Astrocyte (in vitro differentiated cells and primary cell): ENCODE measurements at regions not wholly inside any gene's neighbourhood (a gene's known extent, or its start where the extent isn't known, plus 50 kb on each side); places are given as distances from the start of the nearest gene placed in this dataset.

Experiments used
- DNase-seq: peaks from one replicate; pipeline ENCODE4 v3.0.0-alpha.2; 2010; ENCODE audit warnings: low read depth
- FAIRE-seq: peaks from 2 replicates; lab custom pipeline; 2011; peaks lifted over from hg19 to GRCh38; lab: Jason Lieb, UNC
- H2AFZ ChIP-seq: 2 replicates; pipeline ENCODE4 v1.6.0; 2012; ENCODE audit warnings: low read depth, low read length, inconsistent platforms
- H3K27ac ChIP-seq: 2 replicates; pipeline ENCODE4 v1.5.1; 2011; ENCODE audit warnings: low read depth, low read length, inconsistent platforms
- H3K27me3 ChIP-seq: 2 replicates; pipeline ENCODE4 v1.6.0; 2011; ENCODE audit warnings: low read length, inconsistent platforms; ENCODE audit not compliant: insufficient read depth
- H3K36me3 ChIP-seq: 2 replicates; pipeline ENCODE4 v1.5.1; 2011; ENCODE audit warnings: low read length, inconsistent platforms; ENCODE audit not compliant: insufficient read depth
- H3K4me1 ChIP-seq: 2 replicates; pipeline ENCODE4 v1.5.1; 2011; ENCODE audit warnings: low read length, inconsistent platforms; ENCODE audit not compliant: insufficient read depth
- H3K4me2 ChIP-seq: 2 replicates; pipeline ENCODE4 v1.6.0; 2012; ENCODE audit warnings: low read length, inconsistent platforms
- H3K4me3 ChIP-seq: 2 replicates; pipeline ENCODE4 v1.5.1; 2011; ENCODE audit warnings: low read depth, mild to moderate bottlenecking, low read length, inconsistent platforms; ENCODE audit not compliant: insufficient read depth
- H3K79me2 ChIP-seq: 2 replicates; pipeline ENCODE4 v1.6.0; 2012; ENCODE audit warnings: mild to moderate bottlenecking, low read length, inconsistent platforms; ENCODE audit not compliant: insufficient read depth
- H3K9ac ChIP-seq: 2 replicates; pipeline ENCODE4 v1.6.0; 2012; ENCODE audit warnings: mild to moderate bottlenecking, low read length, inconsistent platforms
- H3K9me3 ChIP-seq: 2 replicates; pipeline ENCODE4 v1.5.1; 2012; ENCODE audit warnings: low read depth, mild to moderate bottlenecking, low read length, inconsistent platforms; ENCODE audit not compliant: insufficient read depth
- H4K20me1 ChIP-seq: 2 replicates; pipeline ENCODE4 v1.6.0; 2012; ENCODE audit warnings: low read length, inconsistent platforms; ENCODE audit not compliant: insufficient read depth
- H3K27ac Mint-ChIP-seq: one replicate; pipeline ENCODE4 v1.8.0; 2021; ENCODE audit warnings: mild to moderate bottlenecking, mixed read lengths; ENCODE audit not compliant: unreplicated experiment
- H3K27me3 Mint-ChIP-seq: one replicate; pipeline ENCODE4 v1.8.0; 2021; ENCODE audit warnings: low read depth, mixed read lengths; ENCODE audit not compliant: unreplicated experiment
- H3K36me3 Mint-ChIP-seq: one replicate; pipeline ENCODE4 v1.8.0; 2021; ENCODE audit warnings: low read depth, mixed read lengths; ENCODE audit not compliant: unreplicated experiment
- H3K4me1 Mint-ChIP-seq: one replicate; pipeline ENCODE4 v1.8.0; 2021; ENCODE audit warnings: low read depth, mixed read lengths; ENCODE audit not compliant: unreplicated experiment
- H3K4me3 Mint-ChIP-seq: one replicate; pipeline ENCODE4 v1.8.0; 2021; ENCODE audit warnings: mild to moderate bottlenecking, moderate library complexity, mixed read lengths; ENCODE audit not compliant: unreplicated experiment
- H3K9me3 Mint-ChIP-seq: one replicate; pipeline ENCODE4 v1.8.0; 2021; ENCODE audit warnings: mild to moderate bottlenecking, mixed read lengths; ENCODE audit not compliant: unreplicated experiment
- CTCF ChIP-seq: IDR thresholded peaks from 2 replicates; pipeline ENCODE4 v1.5.1; 2011; ENCODE audit warnings: low read depth, mild to moderate bottlenecking, inconsistent platforms, low read length, moderate library complexity; ENCODE audit not compliant: insufficient read depth
- EZH2 ChIP-seq: IDR thresholded peaks from 2 replicates; pipeline ENCODE4 v1.6.1; 2012; ENCODE audit warnings: mild to moderate bottlenecking, low read length, inconsistent platforms; ENCODE audit not compliant: insufficient read depth

- H3K9me3 Mint-ChIP-seq, result peaks cover 6% of the 10 kb centered on the region
- H3K4me3 ChIP-seq, result no peak overlapping the region
- H3K4me3 Mint-ChIP-seq, result no peak overlapping the region
- H4K20me1 ChIP-seq, result no peaks in the 10 kb centered on the region
- H3K27me3 Mint-ChIP-seq, result peaks cover 11% of the 10 kb centered on the region
- no peak overlapping the region for H2AFZ ChIP-seq
- no peaks in the 10 kb centered on the region for H3K36me3 ChIP-seq
- H3K9ac ChIP-seq, result no peak overlapping the region
- peaks cover 17% of the 10 kb centered on the region for H3K9me3 ChIP-seq
- H3K4me2 ChIP-seq, result no peak overlapping the region
- no peak overlapping the region for H3K27ac ChIP-seq
- TF ChIP-seq EZH2 (no peak), CTCF (no peak)
- no peaks in the 10 kb centered on the region for H3K4me1 Mint-ChIP-seq
- FAIRE-seq (no peak), DNase-seq (no peak)
- no peak overlapping the region for H3K27ac Mint-ChIP-seq
- H3K79me2 ChIP-seq, result no peaks in the 10 kb centered on the region
- no peaks in the 10 kb centered on the region for H3K4me1 ChIP-seq
- no peaks in the 10 kb centered on the region for H3K27me3 ChIP-seq
- no peaks in the 10 kb centered on the region for H3K36me3 Mint-ChIP-seq
Measured at GRCh38 chr5:2921176-2921575, 169.7 kb upstream of the IRX2 start.

GRCh38 chr5:2920312-2920711, 168.8 kb upstream of the IRX2 start:
- Histone ChIP-seq H3K4me1 (no peaks in the 10 kb centered on the region), H3K27ac (no peak overlapping the region), H3K4me2 (no peak overlapping the region), H3K79me2 (no peaks in the 10 kb centered on the region), H3K4me3 (no peak overlapping the region), H2AFZ (no peak overlapping the region), H4K20me1 (no peaks in the 10 kb centered on the region), H3K9ac (no peak overlapping the region), H3K27me3 (no peaks in the 10 kb centered on the region), H3K9me3 (peaks cover 17% of the 10 kb centered on the region), H3K36me3 (no peaks in the 10 kb centered on the region)
- no peak for DNase-seq
- Mint-ChIP-seq H3K36me3 (no peaks in the 10 kb centered on the region), H3K9me3 (peaks cover 6% of the 10 kb centered on the region), H3K4me3 (no peak overlapping the region), H3K27me3 (peaks cover 11% of the 10 kb centered on the region), H3K27ac (no peak overlapping the region), H3K4me1 (no peaks in the 10 kb centered on the region)
- no peak for TF ChIP-seq CTCF
- TF ChIP-seq EZH2, result no peak
- FAIRE-seq, result no peak

GRCh38 chr5:2919310-2920018, 168.0 kb upstream of the IRX2 start:
- no peak overlapping the region for H3K27ac Mint-ChIP-seq
- Histone ChIP-seq H3K36me3 (no peaks in the 10 kb centered on the region), H3K79me2 (no peaks in the 10 kb centered on the region), H3K9ac (no peak overlapping the region), H3K4me3 (no peak overlapping the region), H3K4me2 (no peak overlapping the region), H3K27ac (no peak overlapping the region), H3K27me3 (no peaks in the 10 kb centered on the region), H3K4me1 (no peaks in the 10 kb centered on the region), H2AFZ (no peak overlapping the region), H3K9me3 (peaks cover 16% of the 10 kb centered on the region), H4K20me1 (no peaks in the 10 kb centered on the region)
- TF ChIP-seq EZH2 (no peak), CTCF (no peak)
- H3K4me1 Mint-ChIP-seq, result no peaks in the 10 kb centered on the region
- peaks cover 6% of the 10 kb centered on the region for H3K9me3 Mint-ChIP-seq
- no peak for FAIRE-seq
- no peak overlapping the region for H3K4me3 Mint-ChIP-seq
- DNase-seq, result no peak
- H3K27me3 Mint-ChIP-seq, result peaks cover 19% of the 10 kb centered on the region
- H3K36me3 Mint-ChIP-seq, result no peaks in the 10 kb centered on the region
